IMR-90 (cell line): ENCODE measurements at regions not wholly inside any gene's neighbourhood (a gene's known extent, or its start where the extent isn't known, plus 50 kb on each side); places are given as distances from the start of the nearest gene placed in this dataset.

Experiments
- ATAC-seq: fragments of 200-7000 bp; cut with Tn5 transposase; 2 replicates; pipeline ENCODE4 v1.9.1; 2020; ENCODE audit warnings: low read depth, mild to moderate bottlenecking, moderate library complexity
- BruUV-seq: library from RNA; stranded (reverse); fragments of 400-500 nt; replicated peaks from 2 replicates; lab custom pipeline; 2021; lab: Mats Ljungman, UMichigan
- CTCF ChIA-PET: fragments of 300-600 bp; formaldehyde crosslinking; extraction: SDS; loops from one replicate; lab custom pipeline; 2021; ENCODE audit warnings: antibody characterized with exemption; lab: Yijun Ruan, JAX
- POLR2A ChIA-PET: fragments of 300-600 bp; sonication (Branson Sonifier 250); formaldehyde crosslinking; loops from one replicate; lab custom pipeline; 2022; ENCODE audit warnings: antibody characterized with exemption; ENCODE audit not compliant: unreplicated experiment; lab: Charles Lee
- DNase-seq: peaks from one replicate; pipeline ENCODE4 v3.0.0; 2013
- H2AFZ ChIP-seq: replicated peaks from 2 replicates; pipeline ENCODE3; 2013; ENCODE audit warnings: low read length, mild to moderate bottlenecking; ENCODE audit not compliant: poor library complexity
- H2AK5ac ChIP-seq: 2 replicates; pipeline ENCODE4 v1.6.1; 2013; ENCODE audit warnings: low read depth, low read length, inconsistent platforms
- H2AK9ac ChIP-seq: replicated peaks from 2 replicates; pipeline ENCODE3; 2013; ENCODE audit warnings: mild to moderate bottlenecking, low read depth, low read length, moderate library complexity; ENCODE audit not compliant: poor library complexity
- H2BK120ac ChIP-seq: 2 replicates; pipeline ENCODE4 v1.6.1; 2013; ENCODE audit warnings: low read depth, low read length, inconsistent platforms
- H2BK15ac ChIP-seq: 3 replicates; pipeline ENCODE4 v1.6.1; 2013; ENCODE audit warnings: low read depth, low read length, inconsistent platforms
- H2BK20ac ChIP-seq: 2 replicates; pipeline ENCODE4 v1.6.1; 2013; ENCODE audit warnings: low read depth, mild to moderate bottlenecking, inconsistent platforms, low read length, moderate library complexity
- H2BK5ac ChIP-seq: 2 replicates; pipeline ENCODE4 v1.6.1; 2013; ENCODE audit warnings: mild to moderate bottlenecking, low read depth, low read length, inconsistent platforms; ENCODE audit not compliant: poor library complexity, severe bottlenecking
- H3K14ac ChIP-seq: replicated peaks from 2 replicates; pipeline ENCODE4 v1.6.1; 2013; ENCODE audit warnings: low read depth, low read length, inconsistent platforms
- H3K18ac ChIP-seq: 2 replicates; pipeline ENCODE4 v1.6.1; 2013; ENCODE audit warnings: low read depth, low read length, control low read depth
- H3K23ac ChIP-seq: 2 replicates; pipeline ENCODE4 v1.6.1; 2013; ENCODE audit warnings: low read depth, low read length, inconsistent platforms
- H3K27ac ChIP-seq: 2 replicates; pipeline ENCODE4 v1.5.1; 2013; ENCODE audit warnings: mild to moderate bottlenecking, control low read depth, low read length; ENCODE audit not compliant: insufficient read depth
- H3K27me3 ChIP-seq: 2 replicates; pipeline ENCODE4 v1.6.1; 2013; ENCODE audit warnings: low read length; ENCODE audit not compliant: control insufficient read depth, insufficient read depth
- H3K36me3 ChIP-seq: 2 replicates; pipeline ENCODE4 v1.6.1; 2013; ENCODE audit warnings: low read length, mixed read lengths; ENCODE audit not compliant: control insufficient read depth, insufficient read depth
- H3K4ac ChIP-seq: 2 replicates; pipeline ENCODE4 v1.6.1; 2013; ENCODE audit warnings: low read depth, low read length, inconsistent platforms
- H3K4me1 ChIP-seq: 2 replicates; pipeline ENCODE4 v1.6.1; 2013; ENCODE audit warnings: low read length, mixed read lengths; ENCODE audit not compliant: control insufficient read depth, insufficient read depth
- H3K4me2 ChIP-seq: 2 replicates; pipeline ENCODE4 v1.6.1; 2013; ENCODE audit warnings: low read depth, mild to moderate bottlenecking, control low read depth, low read length, moderate library complexity
- H3K4me3 ChIP-seq: 2 replicates; pipeline ENCODE4 v1.5.1; 2013; ENCODE audit warnings: low read depth, mild to moderate bottlenecking, control low read depth, low read length, moderate library complexity; ENCODE audit not compliant: insufficient read depth
- H3K56ac ChIP-seq: 2 replicates; pipeline ENCODE4 v1.6.1; 2013; ENCODE audit warnings: low read length, inconsistent platforms; ENCODE audit not compliant: insufficient read depth; ENCODE audit errors: extremely low read depth
- H3K79me1 ChIP-seq, 2 experiments: 2 replicates each; pipeline ENCODE4 v1.6.1; 2013; ENCODE audit warnings: low read length in 2 of 2, inconsistent platforms in 1 of 2, low read depth in 1 of 2
- H3K9ac ChIP-seq: 2 replicates; pipeline ENCODE4 v1.6.1; 2013; ENCODE audit warnings: low read depth, low read length, control low read depth
- H3K9me1 ChIP-seq: 2 replicates; pipeline ENCODE4 v1.6.1; 2013; ENCODE audit warnings: low read length, inconsistent platforms; ENCODE audit not compliant: insufficient read depth
- H3K9me3 ChIP-seq: 2 replicates; pipeline ENCODE4 v1.6.1; 2013; ENCODE audit warnings: low read length; ENCODE audit not compliant: control insufficient read depth, insufficient read depth
- H4K20me1 ChIP-seq: 2 replicates; pipeline ENCODE4 v1.6.1; 2013; ENCODE audit warnings: low read length, inconsistent platforms; ENCODE audit not compliant: insufficient read depth
- H4K5ac ChIP-seq: 2 replicates; pipeline ENCODE4 v1.6.1; 2013; ENCODE audit warnings: mild to moderate bottlenecking, low read depth, low read length, control low read depth
- H4K8ac ChIP-seq, 2 experiments: 2 replicates each; pipeline ENCODE4 v1.6.1; 2013; ENCODE audit warnings: low read depth in 2 of 2, low read length in 2 of 2, control low read depth in 1 of 2, inconsistent platforms in 1 of 2
- H4K91ac ChIP-seq: 2 replicates; pipeline ENCODE4 v1.6.1; 2013; ENCODE audit warnings: low read depth, low read length, inconsistent platforms; ENCODE audit not compliant: insufficient read depth
- BHLHE40 ChIP-seq: fragments of 150-350 bp; IDR thresholded peaks from 2 replicates; pipeline ENCODE4 v1.6.1; 2016; ENCODE audit warnings: mild to moderate bottlenecking, low read depth, low read length
- FOS ChIP-seq: fragments of 150-350 bp; IDR thresholded peaks from 2 replicates; pipeline ENCODE4 v1.6.1; 2016; ENCODE audit warnings: low read depth, low read length
- MAFK ChIP-seq: IDR thresholded peaks from 2 replicates; pipeline ENCODE4 v1.6.1; 2012; ENCODE audit warnings: low read depth, low read length, improper control_type of control experiment
- MXI1 ChIP-seq: IDR thresholded peaks from 2 replicates; pipeline ENCODE4 v1.6.1; 2012; ENCODE audit warnings: low read depth, mild to moderate bottlenecking, low read length, moderate library complexity, borderline replicate concordance
- RAD21 ChIP-seq: IDR thresholded peaks from 2 replicates; pipeline ENCODE4 v1.6.1; 2012; ENCODE audit warnings: low read length, improper control_type of control experiment
- WGBS, 2 experiments: methylation state at CpG; one replicate each; pipeline versions ENCODE4 v1.1.5 to v1.1.7; 2013; ENCODE audit warnings: missing lambda C conversion rate in 2 of 2; ENCODE audit not compliant: insufficient read length in 1 of 2; ENCODE audit errors: extremely low coverage in 2 of 2; 5-methylcytosine and 5-hydroxymethylcytosine counted together
- dilution Hi-C: fragments of 300-500 bp; cut with HindIII; formaldehyde crosslinking; loops from one replicate; pipeline ENCODE4 v1.14.3; 2018; ENCODE audit warnings: low sequenced_read_pairs; ENCODE audit not compliant: unreplicated experiment
- in situ Hi-C: fragments of 300-500 bp; cut with MboI; formaldehyde crosslinking; loops from 3 replicates; pipeline ENCODE4 v1.14.3; 2019; ENCODE audit warnings: low sequenced_read_pairs, inconsistent platforms, mixed read lengths
- intact Hi-C: fragments of 100-400 bp; cut with micrococcal nuclease; formaldehyde crosslinking; loops from 2 replicates; pipeline ENCODE4 v1.10.0; 2022

DNA sequence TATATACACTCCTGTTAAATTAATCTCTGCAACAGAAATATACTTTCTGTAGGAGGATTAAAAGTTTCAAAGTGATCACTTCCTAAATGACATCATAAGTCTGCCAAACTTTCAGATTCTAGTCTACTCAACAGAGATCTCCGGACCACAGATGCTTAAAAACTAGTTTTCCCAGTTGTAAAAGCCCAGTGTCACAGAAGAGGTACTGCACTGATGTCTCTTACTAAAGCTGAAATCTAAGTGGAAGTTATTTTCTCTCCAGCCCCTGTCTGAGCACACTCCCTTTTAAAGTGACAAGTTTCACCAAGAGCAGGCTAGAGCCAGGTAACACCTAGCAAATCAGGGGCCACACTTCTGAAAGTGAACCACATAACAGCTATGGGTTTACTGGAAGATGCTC is 71.6 kb upstream of the DST start:
- no peak for TF ChIP-seq MAFK
- TF ChIP-seq FOS = no peak
- no peak for TF ChIP-seq BHLHE40
- no peak for TF ChIP-seq MXI1
- no peak for TF ChIP-seq RAD21
- Histone ChIP-seq H2AK9ac (no peak overlapping the region), H2BK20ac (peak overlapping the region; percentile 94), H3K9me3 (no peaks in the 10 kb centered on the region), H3K9ac (peak overlapping the region; percentile 47), H3K56ac (peak overlapping the region; percentile 85), H4K8ac (peak overlapping the region; percentile 87 to 90), H3K4ac (peak overlapping the region; percentile 95), H3K9me1 (peaks cover 11% of the 10 kb centered on the region), H4K91ac (peak overlapping the region; percentile 96), H3K27ac (peak overlapping the region; percentile 94), H3K14ac (peak overlapping the region; percentile 78), H2BK15ac (peak overlapping the region; percentile 94), H3K79me1 (peaks cover 14 to 61% of the 10 kb centered on the region in 2 experiments), H3K18ac (peak overlapping the region; percentile 100), H3K4me1 (peaks cover 26% of the 10 kb centered on the region), H4K5ac (peak overlapping the region; percentile 100), H3K36me3 (no peaks in the 10 kb centered on the region), H4K20me1 (peaks cover 10% of the 10 kb centered on the region; the same call in 1 of the 2 replicates), H2AK5ac (peak overlapping the region; percentile 90), H3K4me2 (peak overlapping the region; percentile 96), H2BK5ac (peak overlapping the region; percentile 97), H3K23ac (peak overlapping the region; percentile 93), H2AFZ (no peak overlapping the region), H2BK120ac (peak overlapping the region; percentile 97), H3K27me3 (no peaks in the 10 kb centered on the region), H3K4me3 (no peak overlapping the region)
- dilution Hi-C loops (no loop called here), in situ Hi-C loops (no loop called here), intact Hi-C loops (loop anchor here (5.0 kb wide), 1 partner anchor 128 kb away; no protein-coding TSS in a partner anchor)
- no TSS peak for BruUV-seq
- ChIA-PET CTCF (interaction anchor here (0.9 to 1.9 kb wide), 2 partner anchors 43 to 137 kb away, joined by 3 to 4 read pairs; no protein-coding TSS in a partner anchor), POLR2A (interaction anchor here (0.6 kb wide), 1 partner anchor 113 kb away, joined by 5 read pairs; no protein-coding TSS in a partner anchor)
- WGBS, 2 experiments = no CpG with 5 or more reads among the region's 1 CpG
- DNase-seq (no peak), ATAC-seq (peak; percentile 7)
